ENCODE measurements at regions not wholly inside any gene's neighbourhood (a gene's known extent, or its start where the extent isn't known, plus 50 kb on each side); places are given as distances from the start of the nearest gene placed in this dataset.

- no peaks in the 10 kb centered on the region for H3K9me3 Mint-ChIP-seq
- H3K27ac Mint-ChIP-seq, result no peak overlapping the region
- no peak for DNase-seq
- peaks cover 6% of the 10 kb centered on the region for H3K27me3 Mint-ChIP-seq
- CTCF ChIA-PET, result no interaction called here
- H3K4me3 Mint-ChIP-seq, result no peak overlapping the region
- no peaks in the 10 kb centered on the region for H3K36me3 Mint-ChIP-seq (ENCODE audit: low read depth)
- POLR2A ChIA-PET, result no interaction called here
- no peaks in the 10 kb centered on the region for H3K4me1 Mint-ChIP-seq
Observed at GRCh38 chr12:91551242-91551641, 368.6 kb upstream of the DCN start.

GRCh38 chr12:91542666-91543065, 360.0 kb upstream of the DCN start:
- no peak overlapping the region for H3K27ac Mint-ChIP-seq
- H3K9me3 Mint-ChIP-seq, result no peaks in the 10 kb centered on the region
- POLR2A ChIA-PET, result no interaction called here
- H3K27me3 Mint-ChIP-seq, result no peaks in the 10 kb centered on the region
- no peaks in the 10 kb centered on the region for H3K36me3 Mint-ChIP-seq (ENCODE audit: low read depth)
- no peak for DNase-seq
- H3K4me1 Mint-ChIP-seq, result no peaks in the 10 kb centered on the region
- CTCF ChIA-PET, result no interaction called here
- H3K4me3 Mint-ChIP-seq, result no peak overlapping the region

- Mint-ChIP-seq H3K9me3 (no peaks in the 10 kb centered on the region), H3K27me3 (no peaks in the 10 kb centered on the region), H3K4me1 (no peaks in the 10 kb centered on the region), H3K27ac (no peak overlapping the region), H3K36me3 (ENCODE audit: low read depth) (no peaks in the 10 kb centered on the region), H3K4me3 (no peak overlapping the region)
- POLR2A ChIA-PET, result no interaction called here
- no peak for DNase-seq
- CTCF ChIA-PET, result no interaction called here
Observed at GRCh38 chr12:91542067-91542466, 359.4 kb upstream of the DCN start.

- ChIA-PET POLR2A (no interaction called here), CTCF (interaction anchor here (0.9 kb wide), 1 partner anchor 13 kb away, joined by 3 read pairs; no protein-coding TSS in a partner anchor)
- H3K4me3 Mint-ChIP-seq, result no peak overlapping the region
- H3K27me3 Mint-ChIP-seq, result no peaks in the 10 kb centered on the region
- H3K4me1 Mint-ChIP-seq, result no peaks in the 10 kb centered on the region
- no peaks in the 10 kb centered on the region for H3K36me3 Mint-ChIP-seq (ENCODE audit: low read depth)
- DNase-seq, result no peak
- no peak overlapping the region for H3K27ac Mint-ChIP-seq
- peaks cover 8% of the 10 kb centered on the region for H3K9me3 Mint-ChIP-seq
Observed at GRCh38 chr12:91538418-91538817, 355.8 kb upstream of the DCN start.

- Mint-ChIP-seq H3K36me3 (ENCODE audit: low read depth) (no peaks in the 10 kb centered on the region), H3K27me3 (no peaks in the 10 kb centered on the region), H3K4me1 (no peaks in the 10 kb centered on the region), H3K9me3 (peaks cover 8% of the 10 kb centered on the region), H3K27ac (no peak overlapping the region), H3K4me3 (no peak overlapping the region)
- ChIA-PET POLR2A (no interaction called here), CTCF (interaction anchor here (0.7 kb wide), 1 partner anchor 166 kb away, joined by 3 read pairs; no protein-coding TSS in a partner anchor)
- no peak for DNase-seq
Observed at GRCh38 chr12:91533366-91533765, 350.7 kb upstream of the DCN start.

GRCh38 chr12:91529829-91530228, 347.2 kb upstream of the DCN start:
- ChIA-PET POLR2A (no interaction called here), CTCF (no interaction called here)
- H3K4me3 Mint-ChIP-seq, result no peak overlapping the region
- DNase-seq, result no peak
- H3K9me3 Mint-ChIP-seq, result peaks cover 4% of the 10 kb centered on the region
- H3K27ac Mint-ChIP-seq, result no peak overlapping the region
- no peaks in the 10 kb centered on the region for H3K36me3 Mint-ChIP-seq (ENCODE audit: low read depth)
- H3K27me3 Mint-ChIP-seq, result no peaks in the 10 kb centered on the region
- H3K4me1 Mint-ChIP-seq, result no peaks in the 10 kb centered on the region

GRCh38 chr12:91523831-91524230, 341.2 kb upstream of the DCN start:
- H3K36me3 Mint-ChIP-seq (ENCODE audit: low read depth), result no peaks in the 10 kb centered on the region
- no peaks in the 10 kb centered on the region for H3K9me3 Mint-ChIP-seq
- POLR2A ChIA-PET, result no interaction called here
- H3K27ac Mint-ChIP-seq, result no peak overlapping the region
- CTCF ChIA-PET, result no interaction called here
- DNase-seq, result no peak
- H3K27me3 Mint-ChIP-seq, result no peaks in the 10 kb centered on the region
- no peaks in the 10 kb centered on the region for H3K4me1 Mint-ChIP-seq
- no peak overlapping the region for H3K4me3 Mint-ChIP-seq

- Mint-ChIP-seq H3K4me3 (no peak overlapping the region), H3K36me3 (ENCODE audit: low read depth) (no peaks in the 10 kb centered on the region), H3K27me3 (peaks cover 5% of the 10 kb centered on the region), H3K9me3 (no peaks in the 10 kb centered on the region), H3K4me1 (no peaks in the 10 kb centered on the region), H3K27ac (no peak overlapping the region)
- POLR2A ChIA-PET, result no interaction called here
- CTCF ChIA-PET, result interaction anchor here (1.4 kb wide), 1 partner anchor 9 kb away, joined by 3 read pairs; no protein-coding TSS in a partner anchor
- no peak for DNase-seq
Observed at GRCh38 chr12:91516695-91517047, 334.1 kb upstream of the DCN start.

GRCh38 chr12:91515944-91516694, 333.5 kb upstream of the DCN start:
- H3K27ac Mint-ChIP-seq, result no peak overlapping the region
- ChIA-PET POLR2A (no interaction called here), CTCF (interaction anchor here (1.4 kb wide), 1 partner anchor 8 kb away, joined by 3 read pairs; no protein-coding TSS in a partner anchor)
- no peak overlapping the region for H3K4me3 Mint-ChIP-seq
- no peaks in the 10 kb centered on the region for H3K36me3 Mint-ChIP-seq (ENCODE audit: low read depth)
- no peak for DNase-seq
- H3K4me1 Mint-ChIP-seq, result no peaks in the 10 kb centered on the region
- peaks cover 5% of the 10 kb centered on the region for H3K27me3 Mint-ChIP-seq
- no peaks in the 10 kb centered on the region for H3K9me3 Mint-ChIP-seq

- ChIA-PET POLR2A (no interaction called here), CTCF (no interaction called here)
- DNase-seq, result no peak
- Mint-ChIP-seq H3K36me3 (ENCODE audit: low read depth) (no peaks in the 10 kb centered on the region), H3K27ac (no peak overlapping the region), H3K4me1 (no peaks in the 10 kb centered on the region), H3K4me3 (no peak overlapping the region), H3K27me3 (peaks cover 5% of the 10 kb centered on the region), H3K9me3 (no peaks in the 10 kb centered on the region)
Observed at GRCh38 chr12:91513313-91513712, 330.7 kb upstream of the DCN start.

- Mint-ChIP-seq H3K4me1 (no peaks in the 10 kb centered on the region), H3K4me3 (no peak overlapping the region), H3K36me3 (ENCODE audit: low read depth) (no peaks in the 10 kb centered on the region), H3K27me3 (peaks cover 3% of the 10 kb centered on the region), H3K27ac (no peak overlapping the region), H3K9me3 (no peaks in the 10 kb centered on the region)
- no peak for DNase-seq
- ChIA-PET POLR2A (no interaction called here), CTCF (interaction anchor here (0.8 kb wide), 1 partner anchor 130 kb away, joined by 3 read pairs; no protein-coding TSS in a partner anchor)
Observed at GRCh38 chr12:91511795-91512420, 329.3 kb upstream of the DCN start.

GRCh38 chr12:91507754-91508153, 325.1 kb upstream of the DCN start:
- POLR2A ChIA-PET, result no interaction called here
- no peaks in the 10 kb centered on the region for H3K4me1 Mint-ChIP-seq
- no peaks in the 10 kb centered on the region for H3K27me3 Mint-ChIP-seq
- no peaks in the 10 kb centered on the region for H3K9me3 Mint-ChIP-seq
- H3K4me3 Mint-ChIP-seq, result no peak overlapping the region
- H3K36me3 Mint-ChIP-seq (ENCODE audit: low read depth), result no peaks in the 10 kb centered on the region
- H3K27ac Mint-ChIP-seq, result no peak overlapping the region
- DNase-seq, result no peak
- CTCF ChIA-PET, result interaction anchor here (0.9 to 1.3 kb wide), 2 partner anchors 9 to 33 kb away, joined by 3 read pairs; no protein-coding TSS in a partner anchor

GRCh38 chr12:91506452-91506851, 323.8 kb upstream of the DCN start:
- DNase-seq, result no peak
- CTCF ChIA-PET, result interaction anchor here (0.7 kb wide), 1 partner anchor 9 kb away, joined by 3 read pairs; no protein-coding TSS in a partner anchor
- H3K27me3 Mint-ChIP-seq, result no peaks in the 10 kb centered on the region
- no peak overlapping the region for H3K4me3 Mint-ChIP-seq
- no peak overlapping the region for H3K27ac Mint-ChIP-seq
- H3K4me1 Mint-ChIP-seq, result no peaks in the 10 kb centered on the region
- no peaks in the 10 kb centered on the region for H3K36me3 Mint-ChIP-seq (ENCODE audit: low read depth)
- POLR2A ChIA-PET, result no interaction called here
- no peaks in the 10 kb centered on the region for H3K9me3 Mint-ChIP-seq

- no peak overlapping the region for H3K4me3 Mint-ChIP-seq
- H3K36me3 Mint-ChIP-seq (ENCODE audit: low read depth), result no peaks in the 10 kb centered on the region
- H3K27me3 Mint-ChIP-seq, result no peaks in the 10 kb centered on the region
- ChIA-PET CTCF (no interaction called here), POLR2A (no interaction called here)
- no peaks in the 10 kb centered on the region for H3K4me1 Mint-ChIP-seq
- DNase-seq, result no peak
- no peak overlapping the region for H3K27ac Mint-ChIP-seq
- H3K9me3 Mint-ChIP-seq, result no peaks in the 10 kb centered on the region
Observed at GRCh38 chr12:91505006-91505405, 322.4 kb upstream of the DCN start.

Data from activated CD4-positive, alpha-beta T cell treated with anti-CD3 and anti-CD28 coated beads, Interleukin-2, amount 10 ng/mL, durations not matched to agents 7 days and 5 days (primary cell).